Islet of Langerhans (tissue), 1 donor: ENCODE measurements at regions not wholly inside any gene's neighbourhood (a gene's known extent, or its start where the extent isn't known, plus 50 kb on each side); places are given as distances from the start of the nearest gene placed in this dataset.

Source experiments
- FAIRE-seq: peaks from one replicate; lab custom pipeline; 2011; peaks lifted over from hg19 to GRCh38; lab: Jason Lieb, UNC

- FAIRE-seq: no peak
These were observed 199.3 kb downstream of the OTOR start for GRCh38 chr20:16947479-16947878.

- no peak for FAIRE-seq
These were observed 203.7 kb downstream of the OTOR start for GRCh38 chr20:16951876-16952275.

- no peak for FAIRE-seq
These were observed 204.8 kb downstream of the OTOR start for GRCh38 chr20:16952965-16953364.

GRCh38 chr20:16953858-16954257, 205.7 kb downstream of the OTOR start:
- FAIRE-seq: no peak

GRCh38 chr20:16955462-16955861, 207.3 kb downstream of the OTOR start:
- FAIRE-seq: no peak

- no peak for FAIRE-seq
These were observed 207.8 kb downstream of the OTOR start for GRCh38 chr20:16955971-16956370.

GRCh38 chr20:16965401-16965800, 217.2 kb downstream of the OTOR start:
- no peak for FAIRE-seq

GRCh38 chr20:16966276-16966880, 218.2 kb downstream of the OTOR start:
- no peak for FAIRE-seq

- no peak for FAIRE-seq
These were observed 219.9 kb downstream of the OTOR start for GRCh38 chr20:16968099-16968498.

GRCh38 chr20:16970776-16971175, 222.6 kb downstream of the OTOR start:
- no peak for FAIRE-seq

- no peak for FAIRE-seq
These were observed 226.1 kb downstream of the OTOR start for GRCh38 chr20:16974080-16974854.

GRCh38 chr20:16974855-16975162, 226.7 kb downstream of the OTOR start:
- FAIRE-seq: no peak

GRCh38 chr20:16975682-16976081, 227.5 kb downstream of the OTOR start:
- FAIRE-seq: no peak

GRCh38 chr20:16978497-16978896, 230.3 kb downstream of the OTOR start:
- no peak for FAIRE-seq

- FAIRE-seq: no peak
These were observed 234.1 kb downstream of the OTOR start for GRCh38 chr20:16982091-16982726.

- FAIRE-seq: no peak
These were observed 236.3 kb downstream of the OTOR start for GRCh38 chr20:16984481-16984880.

GRCh38 chr20:17003170-17003870, 223.5 kb upstream of the PCSK2 start:
- no peak for FAIRE-seq

GRCh38 chr20:17010181-17010580, 216.7 kb upstream of the PCSK2 start:
- no peak for FAIRE-seq

GRCh38 chr20:17012546-17013226, 214.2 kb upstream of the PCSK2 start:
- no peak for FAIRE-seq

- no peak for FAIRE-seq
These were observed 212.6 kb upstream of the PCSK2 start for GRCh38 chr20:17014217-17014616.

GRCh38 chr20:17014756-17015366, 212.0 kb upstream of the PCSK2 start:
- FAIRE-seq: no peak

GRCh38 chr20:17017232-17017631, 209.6 kb upstream of the PCSK2 start:
- FAIRE-seq: no peak
